ENCODE measurements at regions not wholly inside any gene's neighbourhood (a gene's known extent, or its start where the extent isn't known, plus 50 kb on each side); places are given as distances from the start of the nearest gene placed in this dataset.

GRCh38 chr3:191795196-191795595 is 334.2 kb downstream of the PYDC2 start:
- TF ChIP-seq CTCF (IDR thresholded peaks at IDR 0.05) = no peak
- no peak for TF ChIP-seq POLR2A (IDR thresholded peaks at IDR 0.05)
